RWPE1 (cell line): ENCODE measurements at regions not wholly inside any gene's neighbourhood (a gene's known extent, or its start where the extent isn't known, plus 50 kb on each side); places are given as distances from the start of the nearest gene placed in this dataset.
"Not testable (repeated sequence)": the region's sequence is repeated elsewhere in the genome, so short reads cannot be mapped to it uniquely, and the experiment has no call there.

Experiments used
- CTCF ChIA-PET: fragments of 350-600 bp; sonication (Branson Sonifier 250); formaldehyde crosslinking; extraction: SDS; loops from one replicate; lab custom pipeline; 2021; lab: Yijun Ruan, JAX
- POLR2A ChIA-PET: fragments of 400-600 bp; formaldehyde crosslinking; extraction: SDS; loops from one replicate; lab custom pipeline; 2020; ENCODE audit warnings: antibody characterized with exemption; ENCODE audit not compliant: low non-redundant PET; lab: Yijun Ruan, JAX
- DNase-seq: peaks from one replicate; pipeline ENCODE4 v3.0.0; 2012; ENCODE audit warnings: low spot score
- H3K27ac ChIP-seq: fragments of 450-650 bp; 2 replicates; pipeline ENCODE4 v1.5.1; 2017
- CTCF ChIP-seq: fragments of 450-650 bp; conservative IDR thresholded peaks from 2 replicates; pipeline ENCODE4 v1.5.1; 2017; ENCODE audit warnings: low read depth, mild to moderate bottlenecking

GRCh38 chr9:117938896-117939295, 234.7 kb downstream of the TLR4 start:
- POLR2A ChIA-PET = no interaction called here
- CTCF ChIA-PET = no interaction called here
- TF ChIP-seq CTCF = no peak
- no peak for DNase-seq
- no peak overlapping the region for H3K27ac ChIP-seq

- H3K27ac ChIP-seq, POLR2A ChIA-PET, CTCF ChIA-PET, DNase-seq: not testable (repeated sequence)
These were observed 240.5 kb downstream of the TLR4 start for GRCh38 chr9:117944750-117945149.

- DNase-seq = no peak
- POLR2A ChIA-PET = no interaction called here
- no peak overlapping the region for H3K27ac ChIP-seq
- no peak for TF ChIP-seq CTCF
- CTCF ChIA-PET = no interaction called here
These were observed 241.1 kb downstream of the TLR4 start for GRCh38 chr9:117945286-117945685.

DNA sequence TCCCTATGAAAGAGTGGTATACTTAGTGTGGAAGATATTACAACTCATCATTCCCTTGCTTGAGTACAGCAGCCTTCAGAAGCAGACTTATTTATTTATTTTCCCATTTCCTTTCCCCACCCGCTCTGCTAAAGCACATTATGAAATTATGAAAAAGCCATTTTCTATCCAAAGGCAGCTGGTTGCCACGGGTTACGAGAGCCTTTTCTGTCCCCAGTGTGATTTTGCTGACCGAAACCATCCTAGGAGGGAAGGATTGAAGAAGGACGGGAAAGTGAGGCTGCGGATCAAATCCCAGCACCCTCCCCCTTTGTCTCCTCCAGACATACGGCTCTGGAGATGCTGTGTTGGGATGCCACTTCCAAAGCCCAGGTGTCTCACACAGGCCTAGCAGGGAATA, 246.9 kb downstream of the TLR4 start:
- H3K27ac ChIP-seq = no peak overlapping the region
- no peak for DNase-seq
- CTCF ChIA-PET = no interaction called here
- no peak for TF ChIP-seq CTCF
- POLR2A ChIA-PET = no interaction called here

DNA sequence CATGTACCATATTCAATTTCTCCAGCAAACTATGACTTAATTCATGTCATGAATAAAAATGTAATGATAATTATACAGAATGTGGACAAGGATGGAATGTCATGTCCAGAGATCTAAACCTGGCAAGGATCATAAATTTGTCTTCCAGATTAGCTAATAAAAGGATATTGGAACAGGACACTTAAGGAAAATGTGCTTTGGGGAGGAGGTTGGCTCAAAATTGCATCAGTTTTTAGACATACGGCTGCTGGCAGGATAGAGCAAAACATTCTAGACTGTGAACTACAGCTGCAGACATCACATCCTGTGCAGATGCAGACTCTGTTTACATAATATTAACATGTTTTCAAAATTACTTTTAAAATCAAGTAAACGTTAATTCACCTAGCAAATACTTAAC, 248.4 kb downstream of the TLR4 start:
- H3K27ac ChIP-seq = no peak overlapping the region
- CTCF ChIA-PET = interaction anchor here (0.6 kb wide), 1 partner anchor 130 kb away, joined by 4 read pairs; no protein-coding TSS in a partner anchor
- DNase-seq = no peak
- POLR2A ChIA-PET = no interaction called here
- TF ChIP-seq CTCF = no peak

DNA sequence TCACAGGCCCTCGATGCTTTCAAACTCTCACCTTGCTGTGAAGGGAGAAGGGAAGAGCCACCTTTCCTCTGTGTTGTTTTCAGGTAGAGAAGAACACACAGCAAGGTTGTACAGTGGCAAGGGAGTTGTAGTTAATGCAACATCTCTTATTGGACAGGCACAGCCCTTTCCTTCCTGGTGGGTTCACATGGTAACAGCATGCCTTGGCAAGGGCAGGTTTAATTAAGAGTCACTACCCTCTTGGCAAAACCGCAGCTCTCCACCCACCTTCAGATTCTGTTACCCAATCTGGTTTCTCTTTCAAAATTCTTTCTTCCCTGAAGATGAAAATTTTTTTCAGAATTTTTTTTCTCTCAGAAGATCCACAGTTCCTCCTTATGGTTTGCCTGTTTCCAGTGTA, 253.1 kb downstream of the TLR4 start:
- ChIA-PET CTCF (interaction anchor here (0.6 kb wide), 1 partner anchor 1042 kb away, joined by 3 read pairs; no protein-coding TSS in a partner anchor), POLR2A (no interaction called here)
- H3K27ac ChIP-seq = no peak overlapping the region
- TF ChIP-seq CTCF = no peak
- peak; percentile 22 for DNase-seq

DNA sequence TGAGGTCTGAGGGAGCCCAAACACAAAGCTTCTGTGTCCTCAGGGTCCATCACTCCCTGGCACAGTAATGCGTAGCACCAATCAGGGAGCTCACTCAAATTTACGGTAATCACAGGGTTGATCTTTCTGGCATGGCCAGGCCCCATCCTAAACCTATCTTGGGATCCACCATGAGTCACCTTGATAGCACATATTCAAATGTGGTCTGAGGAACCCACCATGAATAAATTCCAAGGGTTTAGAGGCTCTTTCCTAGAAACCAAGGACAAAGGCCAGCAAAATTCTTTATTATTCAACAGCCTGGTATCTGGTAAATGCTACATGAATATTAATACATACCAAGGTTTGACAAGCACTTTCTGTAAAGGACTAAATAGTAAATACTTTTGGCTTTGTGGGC, 254.5 kb downstream of the TLR4 start:
- POLR2A ChIA-PET = no interaction called here
- no peak for TF ChIP-seq CTCF
- no peak for DNase-seq
- CTCF ChIA-PET = no interaction called here
- H3K27ac ChIP-seq = no peak overlapping the region
